Nucleus accumbens (tissue), 56 donors: ENCODE measurements at regions not wholly inside any gene's neighbourhood (a gene's known extent, or its start where the extent isn't known, plus 50 kb on each side); places are given as distances from the start of the nearest gene placed in this dataset.
A peak's percentile ranks its signal among the peaks of the same experiment; 100 is the strongest.

ENCODE experiments used
- DNase-seq, 56 donors: peaks; one replicate each; lab custom pipeline; 2025; lab: John Stamatoyannopoulos, UW

DNA sequence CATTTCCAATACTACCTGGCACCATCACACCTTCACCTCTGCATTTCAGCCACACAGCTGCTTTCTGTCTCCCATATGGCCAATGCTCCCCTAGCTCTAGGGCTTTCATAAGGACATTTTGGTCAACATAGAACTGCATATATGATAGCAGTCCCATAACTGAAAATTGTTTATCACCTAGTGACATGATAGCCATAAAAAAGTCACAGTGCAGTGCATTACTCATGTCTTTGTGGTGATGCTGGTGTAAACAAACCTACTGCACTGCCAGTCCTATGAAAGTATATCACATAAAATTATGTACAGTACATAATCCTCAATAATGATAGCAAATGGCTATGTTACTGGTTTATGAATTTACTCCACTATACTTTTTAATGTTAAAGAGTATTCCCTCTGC lies 221.0 kb downstream of the NAF1 start:
- DNase-seq = no peak

DNA sequence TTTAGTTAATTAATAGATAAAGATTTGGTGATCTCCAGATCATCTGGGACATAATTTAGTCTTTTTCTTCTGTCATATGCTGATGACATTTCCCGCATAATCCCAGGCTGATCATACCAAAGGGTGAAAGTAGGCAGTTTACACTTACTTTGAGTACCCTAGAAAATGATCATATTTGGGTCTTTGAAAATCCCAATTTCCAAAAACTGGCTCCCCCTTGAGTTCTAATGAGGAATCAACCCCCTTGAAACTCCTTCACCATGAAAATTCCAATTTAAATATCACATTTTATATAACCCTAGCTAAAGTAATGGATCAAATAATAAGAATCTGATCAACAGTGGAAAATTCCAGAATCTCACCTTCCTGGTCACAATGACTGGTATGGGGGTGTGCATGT lies 223.4 kb downstream of the NAF1 start:
- no peak for DNase-seq

DNA sequence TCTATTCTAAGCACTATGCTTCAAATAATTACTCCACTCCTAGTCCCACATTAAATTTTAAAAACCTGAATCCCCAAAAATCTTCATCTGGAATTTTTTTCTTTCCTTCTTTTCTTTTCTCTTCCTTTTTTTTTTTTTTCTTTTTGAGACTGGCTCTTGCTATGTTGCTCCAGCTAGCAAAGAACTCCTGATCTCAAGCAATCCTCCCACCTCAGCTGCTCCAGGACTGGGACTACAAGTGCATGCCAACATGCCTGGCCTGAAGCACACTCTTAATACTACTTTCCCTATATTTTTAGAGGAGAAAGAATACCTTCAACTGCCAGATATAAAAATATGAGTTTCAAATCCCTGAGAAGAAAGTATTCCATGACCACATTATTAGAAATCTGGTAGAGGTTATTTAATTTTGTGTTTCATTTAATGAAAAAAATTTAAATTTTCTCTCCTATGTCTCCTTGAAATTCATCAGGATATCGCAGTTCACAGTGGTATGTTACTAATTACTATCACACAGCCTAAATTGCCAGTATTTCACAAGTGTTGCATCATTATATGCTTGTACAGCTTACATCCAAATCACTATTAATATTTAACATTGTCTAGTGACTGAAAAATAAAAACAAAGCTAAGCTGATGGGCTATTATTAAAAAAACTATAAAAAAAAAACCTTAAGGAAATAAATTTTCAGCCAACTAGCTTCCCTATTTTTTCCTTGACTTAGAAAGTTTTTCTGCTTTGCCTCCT lies 227.8 kb downstream of the NAF1 start:
- no peak for DNase-seq

DNA sequence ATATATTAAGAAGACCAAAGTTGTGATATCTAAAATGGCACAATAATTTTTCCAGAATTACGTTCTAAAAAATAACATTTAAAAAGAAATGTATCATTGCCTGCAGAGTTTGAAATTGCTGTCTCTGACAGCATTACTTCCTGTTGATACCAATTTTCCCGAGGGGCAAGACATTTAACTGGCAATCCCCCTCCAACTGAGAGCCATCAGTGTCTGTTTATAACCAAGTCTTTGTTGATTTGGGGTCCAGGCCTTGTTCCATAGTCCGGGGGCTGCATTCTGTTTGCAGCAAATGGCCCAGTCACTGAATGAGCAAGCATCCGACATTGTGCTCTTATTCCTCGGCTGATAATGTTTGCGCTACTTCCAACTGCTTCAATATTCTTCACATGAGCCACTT lies 231.5 kb downstream of the NAF1 start:
- DNase-seq = no peak

DNA sequence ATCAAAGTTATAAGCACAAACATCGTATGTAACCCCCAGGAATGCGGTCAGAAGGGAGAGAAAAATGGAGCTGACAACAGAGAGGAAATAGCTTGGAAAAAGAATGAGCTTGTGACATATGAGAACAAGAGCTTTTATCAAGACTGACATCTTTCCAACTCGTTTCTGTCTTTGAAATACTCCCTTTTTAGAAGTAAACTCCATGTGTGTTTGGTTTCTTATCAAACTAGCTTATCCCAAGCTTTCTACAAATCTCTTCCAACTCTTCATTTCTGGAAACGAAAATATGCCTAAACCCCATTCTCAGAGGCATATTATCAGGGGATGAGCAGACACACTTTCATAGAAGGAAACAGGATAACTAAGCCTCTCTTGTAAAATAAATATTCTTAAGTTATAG lies 235.4 kb downstream of the NAF1 start:
- no peak for DNase-seq

DNA sequence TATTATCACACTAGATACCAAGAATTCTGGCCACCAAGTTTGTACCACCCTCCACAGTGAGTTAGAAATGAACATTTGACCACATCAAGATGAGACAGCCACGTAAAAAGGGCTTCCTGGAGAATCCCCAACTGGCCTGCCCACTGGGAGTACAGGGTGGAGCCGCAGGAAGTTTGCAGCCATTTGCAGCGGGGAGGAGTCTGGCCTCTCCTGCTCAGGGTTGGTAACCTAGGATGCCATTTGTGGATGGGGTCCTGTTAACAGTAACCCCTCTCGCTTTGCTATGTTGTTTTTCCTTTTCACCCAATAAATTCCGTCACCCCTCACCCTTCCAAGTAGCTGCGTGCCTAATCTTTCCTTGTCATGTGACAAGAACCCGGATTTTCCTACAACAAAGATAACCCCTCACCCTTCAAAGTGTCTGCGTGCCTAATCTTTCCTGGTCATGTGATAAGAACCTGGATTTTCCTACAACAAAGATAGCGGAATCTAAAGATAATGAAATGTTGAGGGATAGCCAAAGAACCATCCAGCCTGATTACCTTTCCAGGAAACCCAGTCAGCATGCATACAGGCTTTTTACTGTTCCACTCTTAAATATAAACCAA lies 245.4 kb downstream of the NAF1 start:
- no peak for DNase-seq

DNA sequence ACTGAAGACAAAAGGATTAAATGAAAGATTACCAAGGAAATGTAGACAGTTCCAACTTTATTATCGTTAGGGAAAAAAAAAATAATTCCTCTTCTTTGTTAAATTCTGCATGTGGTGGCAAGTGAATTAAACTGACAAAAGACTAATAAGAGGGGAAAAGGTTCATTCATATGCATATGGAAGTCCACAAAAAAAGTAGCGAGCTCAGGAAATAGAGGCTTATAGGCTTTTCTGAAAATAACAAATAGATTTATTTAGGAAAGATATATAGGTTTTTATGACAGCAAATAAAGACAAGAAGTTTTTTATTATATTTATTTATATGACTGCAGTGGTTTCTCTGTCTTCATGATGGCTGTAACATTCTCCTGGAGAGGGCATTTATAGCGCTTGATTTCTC lies 246.0 kb downstream of the NAF1 start:
- no peak for DNase-seq

DNA sequence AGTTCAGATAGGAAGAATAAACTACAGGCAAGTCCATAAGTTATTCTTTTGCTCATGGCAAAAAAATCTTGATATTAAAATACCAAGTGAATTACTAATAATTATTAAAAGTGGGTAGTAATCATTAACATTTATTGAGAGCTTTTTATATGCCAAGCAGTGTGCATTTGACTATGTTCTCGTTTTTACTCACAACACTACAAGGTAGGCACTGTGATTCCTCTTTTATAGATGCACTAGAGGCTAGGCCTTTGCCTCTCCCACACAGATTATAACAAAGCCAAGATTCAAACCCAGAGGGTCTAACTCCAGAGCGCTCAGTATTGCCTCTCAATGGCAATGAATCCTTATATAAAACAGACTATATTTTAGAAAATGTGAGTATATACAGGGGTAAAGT lies 254.2 kb downstream of the NAF1 start:
- DNase-seq = no peak

DNA sequence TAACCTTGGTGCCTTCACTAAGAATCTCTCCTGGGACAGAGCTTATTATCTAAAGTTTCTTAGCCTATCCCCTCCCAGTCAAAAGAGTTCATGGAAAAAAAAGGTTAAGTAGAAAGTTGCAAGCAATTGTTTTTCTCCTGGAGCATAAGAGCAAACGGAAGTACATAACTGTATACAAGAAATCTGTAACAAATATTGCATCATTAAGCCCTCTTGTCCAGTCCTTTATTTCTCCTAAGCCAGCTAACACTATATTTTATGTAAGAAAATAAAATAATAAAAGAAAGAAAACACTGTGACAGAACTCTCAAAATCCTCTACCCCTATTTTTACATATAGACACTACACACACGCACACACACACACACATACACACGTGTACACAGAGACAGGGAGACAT lies 255.3 kb downstream of the NAF1 start:
- DNase-seq = no peak

DNA sequence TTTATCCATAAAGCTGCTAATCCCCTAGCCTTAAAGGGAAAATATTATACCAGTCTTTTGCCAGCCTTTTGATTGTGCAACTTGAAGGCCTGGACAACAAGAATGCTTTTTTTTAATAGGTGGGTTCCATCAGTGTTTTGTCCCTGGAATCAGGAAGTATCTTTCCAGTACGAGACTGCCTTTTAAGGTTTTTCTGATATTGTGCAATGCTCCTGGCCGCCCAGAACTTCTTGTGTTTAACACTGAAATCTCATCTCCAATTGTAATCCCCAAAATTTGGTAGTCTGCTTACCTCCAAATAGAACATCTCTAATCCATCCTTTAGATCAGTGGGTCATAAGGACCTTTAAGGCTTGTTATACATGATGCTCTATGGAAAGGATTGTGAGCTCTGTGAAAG lies 256.7 kb downstream of the NAF1 start:
- no peak for DNase-seq

DNA sequence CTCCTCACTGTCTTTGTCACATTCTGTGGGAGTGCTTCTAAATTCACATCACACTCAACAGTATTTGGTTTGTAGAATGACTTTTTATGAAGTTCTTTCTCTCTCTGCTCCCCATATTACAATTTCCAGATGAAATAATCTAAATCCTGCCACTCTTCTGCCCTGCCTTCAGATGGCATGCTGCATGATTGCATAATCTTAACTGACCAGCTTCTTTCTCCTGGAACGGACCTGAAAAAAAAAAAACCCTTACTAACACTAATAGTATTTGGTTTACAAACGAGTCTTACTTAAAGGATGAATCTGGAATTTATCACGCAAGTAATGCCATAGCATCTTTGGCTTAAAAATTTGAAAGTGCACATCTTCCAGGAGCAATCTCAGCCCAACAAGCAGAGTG lies 272.3 kb downstream of the NAF1 start:
- no peak for DNase-seq

DNA sequence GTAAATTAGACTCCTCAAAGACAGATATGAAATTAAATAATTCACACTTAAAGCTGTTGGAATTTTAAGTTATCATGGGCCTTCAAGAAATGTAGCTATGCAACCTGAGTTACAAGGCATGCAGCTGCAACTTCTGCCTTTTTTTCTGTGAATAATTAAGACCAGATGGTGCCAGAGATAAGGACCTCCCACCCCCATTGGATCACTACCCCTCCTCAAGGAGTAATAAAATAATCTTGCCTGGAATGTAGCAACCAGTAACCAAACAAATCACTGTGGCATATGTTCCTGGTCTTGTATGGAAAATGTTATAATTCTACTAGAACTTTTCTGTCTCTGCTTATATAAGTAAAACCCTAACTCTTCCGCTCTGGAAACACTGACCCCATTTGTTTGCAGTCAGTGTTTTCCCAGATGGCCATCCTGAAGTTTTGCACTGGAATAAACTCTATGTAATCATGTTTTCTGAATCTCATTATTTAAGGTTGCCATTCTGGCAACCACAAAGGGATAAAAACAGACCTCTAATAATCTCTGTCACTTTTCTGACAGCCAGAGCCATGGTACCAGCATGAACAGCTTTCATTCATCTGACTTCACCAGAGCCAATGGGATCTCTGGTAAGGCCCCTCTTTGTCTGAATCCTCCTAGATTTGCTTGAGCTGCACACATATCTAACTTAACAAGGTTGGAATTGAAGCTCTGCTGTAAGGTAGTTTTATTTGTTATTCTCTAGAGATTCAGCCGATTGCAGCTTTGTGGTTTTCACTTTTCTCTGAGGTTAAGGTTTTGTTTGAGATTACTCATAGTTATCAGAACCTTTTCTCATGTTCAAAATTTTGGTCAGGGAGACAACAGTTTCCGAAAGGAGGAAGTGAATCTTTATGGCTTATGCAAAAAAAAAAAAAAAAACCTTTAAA lies 274.6 kb downstream of the NAF1 start:
- no peak for DNase-seq

DNA sequence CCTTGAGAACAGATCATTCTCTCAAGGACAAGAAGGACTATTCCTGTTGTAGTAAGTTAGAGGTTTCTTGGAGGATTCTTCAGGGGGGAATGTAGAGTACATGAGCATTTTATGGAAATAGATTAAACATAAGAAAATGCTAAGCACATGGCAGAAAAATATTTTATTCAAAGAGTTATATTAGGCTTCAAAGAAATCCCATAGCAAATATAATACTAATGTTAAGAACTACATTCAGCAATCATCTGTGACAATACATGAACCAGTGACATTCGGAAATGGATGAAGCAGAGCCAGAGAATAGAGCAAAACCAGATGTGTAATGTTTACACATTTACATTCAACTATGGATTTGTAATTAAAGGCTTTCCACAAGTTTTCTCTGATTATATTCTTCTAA lies 288.6 kb downstream of the NAF1 start:
- no peak for DNase-seq

DNA sequence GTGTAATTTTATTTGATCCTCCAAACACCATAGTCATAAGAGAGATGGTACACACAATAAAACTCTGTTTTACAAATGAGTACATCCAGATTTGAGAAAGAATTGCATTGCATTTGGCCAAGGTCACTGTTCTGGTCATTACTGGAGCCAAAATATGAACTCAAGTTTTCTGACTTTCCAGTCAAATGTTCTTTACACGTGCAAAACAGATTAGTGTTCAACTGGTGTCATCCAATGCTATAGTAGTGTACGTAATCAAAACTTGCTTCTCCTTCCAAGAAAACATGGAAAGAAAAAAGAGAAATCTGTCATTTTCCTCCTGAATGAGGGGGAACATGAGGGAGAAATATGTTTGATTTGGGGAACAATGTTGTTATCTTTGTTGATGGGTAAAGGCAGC lies 291.9 kb downstream of the NAF1 start:
- DNase-seq = no peak

DNA sequence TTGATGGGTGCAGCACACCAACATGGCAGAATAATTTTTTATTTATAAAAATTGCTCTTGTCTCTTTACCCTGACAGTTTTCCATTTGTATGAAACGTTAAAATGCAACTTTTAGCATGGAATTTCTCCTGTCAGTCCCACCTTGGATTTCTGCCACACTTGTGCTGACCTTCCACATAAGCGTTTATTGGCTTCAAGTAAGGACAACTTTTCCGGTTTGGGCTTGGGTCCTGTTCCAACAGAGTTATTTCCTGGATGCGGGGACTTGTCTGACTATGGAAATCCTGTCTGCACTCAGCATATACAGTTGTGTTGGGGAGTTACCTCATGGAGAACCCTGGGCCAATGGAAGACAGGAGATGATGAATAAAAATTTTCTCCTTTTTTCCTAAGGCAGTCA lies 294.7 kb downstream of the NAF1 start:
- DNase-seq = no peak

DNA sequence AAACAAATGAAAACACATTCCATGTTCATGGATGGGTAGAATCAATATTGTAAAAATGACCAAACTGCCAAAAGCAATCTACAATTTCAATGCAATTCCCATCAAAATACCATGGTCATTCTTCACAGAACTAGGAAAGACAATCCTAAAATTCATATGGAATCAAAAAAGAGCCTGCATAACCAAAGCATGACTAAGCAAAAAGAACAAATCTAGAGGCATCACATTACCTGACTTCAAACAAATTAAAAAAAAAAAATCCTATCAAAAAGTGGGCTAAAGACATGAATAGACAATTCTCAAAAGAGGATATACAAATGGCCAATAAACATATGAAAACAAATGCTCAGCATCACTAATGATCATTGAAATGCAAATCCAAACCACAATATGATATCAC lies 297.5 kb downstream of the NAF1 start:
- no peak for DNase-seq

DNA sequence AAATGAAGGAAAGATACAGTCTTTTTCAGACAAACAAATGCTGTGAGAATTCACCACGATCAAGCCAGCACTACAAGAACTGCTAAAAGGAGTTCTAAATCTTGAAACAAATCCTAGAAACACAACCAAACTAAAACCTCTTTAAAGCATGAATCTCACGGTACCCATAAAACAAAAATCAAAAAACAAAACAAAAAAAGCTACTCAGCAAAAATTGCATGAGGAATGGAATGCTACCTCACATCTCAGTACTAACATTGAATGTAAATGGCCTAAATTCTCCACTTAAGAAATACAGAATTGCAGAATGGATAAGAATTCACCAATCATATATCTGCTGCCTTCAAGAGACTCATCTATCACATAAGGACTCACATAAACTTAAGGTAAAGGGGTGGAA lies 300.1 kb downstream of the NAF1 start:
- no peak for DNase-seq

DNA sequence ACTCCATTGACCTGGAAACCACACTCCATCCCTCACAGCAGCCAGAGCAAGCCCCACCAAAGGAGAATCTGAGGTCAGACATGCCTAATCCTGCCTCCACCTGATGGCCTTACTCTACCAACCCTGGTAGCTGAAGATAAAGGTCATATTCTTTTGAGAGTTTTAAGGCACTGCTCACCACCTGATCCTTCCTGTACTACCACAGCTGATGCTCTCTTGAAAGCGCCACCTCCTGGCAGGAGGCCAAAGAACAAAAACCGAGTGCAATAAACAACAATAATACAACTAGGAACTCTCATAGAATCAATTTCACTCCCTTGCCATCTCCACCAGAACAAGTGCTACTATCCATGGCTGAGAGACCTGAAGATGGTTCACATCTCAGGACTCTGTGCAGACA lies 301.6 kb downstream of the NAF1 start:
- DNase-seq = no peak

DNA sequence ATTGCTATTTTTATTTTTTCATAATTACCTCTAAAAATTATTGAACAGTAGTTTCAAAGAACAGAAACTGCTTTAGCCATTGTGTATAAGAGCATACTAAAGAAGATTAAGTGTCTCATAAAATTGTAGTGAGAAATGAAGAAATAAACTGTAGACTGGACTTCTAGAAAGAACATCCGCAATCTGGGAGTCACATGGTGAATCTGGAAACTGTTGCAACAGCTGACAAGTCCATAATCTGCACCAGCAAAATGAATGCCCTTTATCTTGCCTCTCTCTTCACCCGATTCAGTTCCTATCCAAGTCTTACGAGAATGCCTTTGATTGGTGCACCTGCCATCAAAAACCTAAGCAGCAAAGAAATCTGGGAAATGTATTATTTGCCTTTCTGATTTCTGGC lies 312.9 kb downstream of the NAF1 start:
- no peak for DNase-seq

DNA sequence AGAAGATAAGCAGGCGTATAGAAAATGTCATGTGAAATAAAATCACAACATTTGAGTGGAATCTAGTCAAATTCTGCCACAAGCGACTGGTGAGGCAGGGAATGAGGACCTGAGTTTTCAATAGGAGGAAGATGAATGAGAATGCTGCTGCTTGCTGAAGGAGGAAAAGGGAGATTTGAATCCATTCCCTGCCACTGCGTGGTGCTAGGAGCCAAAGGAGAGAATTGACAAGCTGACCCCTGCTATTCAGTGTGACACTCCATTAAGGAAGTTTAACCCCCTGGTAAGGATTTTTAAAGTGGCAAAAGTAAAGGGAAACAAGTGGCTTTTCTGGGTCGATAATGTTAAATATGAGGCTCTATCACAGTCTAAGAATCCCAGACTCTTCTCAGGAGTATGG lies 314.0 kb downstream of the NAF1 start:
- DNase-seq = no peak

DNA sequence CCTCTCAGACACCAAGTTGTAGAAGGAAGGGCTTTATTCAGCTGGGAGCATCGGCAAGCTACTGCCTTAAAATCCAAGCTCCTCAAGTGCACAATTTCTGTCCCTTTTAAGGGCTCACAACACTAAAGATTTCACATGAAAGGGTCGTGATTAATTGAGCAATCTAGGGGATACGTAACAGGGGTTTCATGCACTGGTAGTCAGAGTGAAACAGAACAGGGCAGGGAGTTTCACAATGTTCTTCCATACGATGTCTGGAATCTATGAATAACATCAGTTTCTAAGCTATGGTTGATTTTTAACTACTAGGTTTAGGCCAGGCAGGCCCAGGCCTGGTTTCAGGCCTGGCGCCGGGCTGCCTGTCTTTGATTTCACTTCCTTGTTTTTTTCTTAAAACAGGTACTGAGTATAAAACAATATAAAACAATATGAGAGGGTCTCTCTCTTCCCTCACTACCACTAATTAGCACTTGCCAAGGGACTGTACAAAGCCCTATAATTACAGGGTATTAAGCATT lies 315.4 kb downstream of the NAF1 start:
- DNase-seq = peak in 1 of 56 donors; percentile 5
